Heart left ventricle (tissue), 13 donors: ENCODE measurements at regions not wholly inside any gene's neighbourhood (a gene's known extent, or its start where the extent isn't known, plus 50 kb on each side); places are given as distances from the start of the nearest gene placed in this dataset.

ENCODE experiments used
- CTCF ChIP-seq, 12 donors: fragments of 200-600 bp; sonication (generic) in 4 of 12; IDR thresholded peaks; one replicate each; pipeline versions ENCODE4 v1.5.0 to v1.8.0; 2018 to 2022; ENCODE audit warnings: antibody characterized with exemption in 12 of 12, mild to moderate bottlenecking in 5 of 12
- POLR2A ChIP-seq, 2 donors: fragments of 450-650 bp; IDR thresholded peaks; one replicate each; pipeline ENCODE4 v1.6.1; 2017; ENCODE audit warnings: antibody characterized with exemption in 2 of 2, mild to moderate bottlenecking in 2 of 2, moderate library complexity in 2 of 2
- donor health status: ischemic (EF 13 %, LVEDD 7.1; RV severe dilation, severe dysfunction).
- donor health status: DM: no; HTN: yes; CAD: no.
- donor health status: DM: no; HTN: no; CAD: no.
- donor health status: ischemic (EF 25% LVEDD 6.9; RV normal size, moderate dysfunction).
- donor health status: ischemic (EF 25% LVEDD 5.7; RV mildly dilated, moderate dysfunction).
- donor health status: ischemic (EF 35%, LVEDD 5.7; RV mildly dilated, moderate dysfunction).
- donor health status: nonischemic (EF 11% LVEDD 7.7; RV severe dilation, severe dysfunction).
- donor health status: DM: yes; HTN: yes; CAD: no.
- donor health status: PGD.
- donor health status: ischemic (EF 29% LVEDD 5.4; RV normal size, mild dysfunction).
- donor health status: nonischemic (EF 23%, LVEDD 6.1; RV moderate dilation, normal function).

GRCh38 chr14:61219256-61219655 is 61.9 kb downstream of the TMEM30B start:
- no peak for TF ChIP-seq CTCF (IDR thresholded peaks at IDR 0.05)
- no peak for TF ChIP-seq POLR2A (IDR thresholded peaks at IDR 0.05)
